ENCODE measurements at regions not wholly inside any gene's neighbourhood (a gene's known extent, or its start where the extent isn't known, plus 50 kb on each side); places are given as distances from the start of the nearest gene placed in this dataset.
A peak's percentile ranks its signal among the peaks of the same experiment; 100 is the strongest.

DNA sequence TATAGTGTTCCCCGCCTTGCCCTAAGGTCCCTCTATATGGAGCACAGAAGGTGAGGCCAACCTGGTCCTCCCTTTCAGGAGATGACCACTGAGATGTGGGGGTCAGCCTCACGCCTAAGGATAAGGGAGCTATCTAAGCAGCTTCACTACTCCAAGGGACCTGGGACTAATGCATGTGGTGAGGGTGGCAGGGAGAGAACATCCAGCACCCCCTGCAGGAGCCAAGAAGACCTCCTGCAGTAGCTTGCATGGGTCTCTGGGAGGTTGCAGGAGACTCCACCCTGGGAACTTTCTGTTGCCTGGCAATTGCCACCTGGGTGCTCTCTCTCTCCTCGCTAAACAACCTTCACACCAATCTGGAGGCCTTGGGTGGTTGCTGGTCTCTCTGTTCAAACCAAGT lies 93.0 kb upstream of the KLHL29 start:
- DNase-seq: no peak

DNA sequence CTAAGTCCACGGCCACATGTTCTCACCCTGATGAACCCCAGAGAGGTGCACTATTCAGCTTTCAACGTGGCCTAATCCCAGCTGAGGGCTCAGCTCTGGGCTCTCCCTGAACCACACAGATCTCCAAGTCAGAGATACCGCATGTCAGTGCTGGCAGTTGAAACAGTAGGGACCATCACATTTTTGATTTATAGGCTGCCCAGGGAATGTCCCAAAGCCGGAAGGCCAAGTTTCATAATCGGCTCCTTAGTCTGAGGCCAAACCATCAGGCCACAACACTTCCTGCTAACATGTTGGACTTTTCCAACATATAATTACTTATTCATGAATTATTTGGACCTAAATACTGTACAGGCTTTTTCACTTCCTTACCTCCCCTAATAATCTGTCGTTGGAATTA lies 91.9 kb upstream of the KLHL29 start:
- no peak for DNase-seq

DNA sequence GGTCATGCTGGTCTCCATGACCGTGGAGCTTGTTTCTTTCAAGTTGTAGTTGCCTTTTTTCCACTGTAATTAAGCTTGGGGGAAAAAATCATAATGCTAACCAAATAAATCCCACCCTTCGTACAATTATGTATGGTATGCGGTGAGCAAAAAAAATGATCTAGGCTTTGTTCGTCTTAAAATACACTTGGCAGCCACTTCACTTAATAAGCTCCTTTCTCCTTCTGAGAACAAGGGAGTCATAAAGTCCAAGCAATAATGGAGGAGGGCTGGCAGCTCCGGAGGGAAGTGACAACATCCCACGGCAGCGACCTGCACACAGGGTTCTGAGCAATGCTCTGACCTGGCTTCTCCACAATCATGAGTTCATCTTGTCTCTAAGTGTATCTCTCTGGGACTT lies 91.2 kb upstream of the KLHL29 start:
- DNase-seq: no peak

DNA sequence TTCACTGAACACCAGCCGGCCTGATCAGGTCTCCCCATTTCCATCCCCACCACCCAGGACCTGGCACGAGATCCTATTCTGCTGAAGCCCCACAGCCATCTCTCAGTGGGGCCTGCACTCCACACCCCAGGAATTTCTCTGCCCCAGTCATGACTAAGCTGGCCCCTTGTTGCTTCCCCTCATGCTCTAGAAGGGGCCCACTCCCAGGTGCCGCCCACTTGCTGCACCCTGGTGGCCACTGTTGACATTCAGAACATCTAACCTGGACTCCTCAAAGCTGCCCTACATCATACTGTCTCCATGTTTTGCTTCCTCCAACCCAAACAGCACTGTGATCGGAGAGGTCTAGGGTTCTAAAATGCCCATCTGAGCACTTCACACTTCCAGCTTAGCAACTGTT lies 90.7 kb upstream of the KLHL29 start:
- DNase-seq: no peak

DNA sequence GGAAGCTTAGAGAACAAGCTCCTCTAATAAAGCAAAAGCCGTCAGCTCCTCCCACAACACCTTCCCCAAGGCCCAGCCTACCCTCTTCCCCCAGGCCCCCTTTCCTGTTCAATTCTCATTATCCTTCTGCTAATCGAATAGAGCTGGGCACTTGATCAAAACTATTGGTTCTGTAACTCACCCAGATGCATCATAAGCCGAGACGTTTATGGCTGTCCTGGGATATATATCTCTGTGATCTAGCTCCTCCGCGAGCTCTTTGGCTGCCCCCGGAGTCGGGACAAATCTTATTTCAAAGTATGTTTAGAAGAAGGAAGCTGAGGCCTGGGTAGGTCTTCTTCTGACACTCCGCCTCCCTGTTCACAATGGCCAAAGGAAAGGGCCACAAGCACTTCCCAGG lies 88.3 kb upstream of the KLHL29 start:
- DNase-seq: no peak

DNA sequence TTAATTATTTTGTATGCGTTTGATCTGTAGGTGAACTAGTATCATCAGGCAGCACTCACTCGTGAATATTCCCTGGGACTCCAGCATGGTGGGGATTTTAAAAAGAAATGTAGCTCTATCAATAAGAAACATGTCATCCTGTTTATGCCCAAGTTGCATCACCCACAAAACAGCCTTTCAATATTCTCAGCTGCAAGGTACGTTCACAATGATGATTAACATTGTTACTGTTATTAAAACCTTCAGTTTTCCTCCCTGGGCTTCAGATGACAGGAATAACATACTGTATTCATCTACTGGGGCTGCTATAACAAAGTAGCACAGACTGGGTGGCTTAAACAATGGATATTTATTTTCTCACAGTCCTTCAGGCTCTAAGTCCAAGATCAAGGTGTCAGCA lies 87.9 kb upstream of the KLHL29 start:
- no peak for DNase-seq

DNA sequence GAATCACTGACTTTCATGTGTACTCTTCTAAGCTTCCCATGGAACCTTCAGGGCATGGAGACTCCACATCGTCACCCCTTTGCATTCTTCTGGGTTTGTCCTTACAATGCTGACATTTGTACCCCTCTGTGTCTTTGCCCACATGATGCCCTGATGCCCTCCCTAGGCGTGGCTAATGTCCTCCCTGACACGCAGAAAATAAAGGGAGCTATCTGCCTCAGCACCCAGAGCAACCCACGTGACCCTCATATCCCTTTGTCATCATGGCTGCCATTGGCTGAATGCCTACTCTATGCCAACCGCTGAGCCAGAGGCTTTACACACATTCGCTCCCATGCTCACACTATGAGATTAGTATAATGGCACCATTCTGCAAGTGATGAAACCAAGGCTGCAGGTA lies 86.4 kb upstream of the KLHL29 start:
- no peak for DNase-seq

DNA sequence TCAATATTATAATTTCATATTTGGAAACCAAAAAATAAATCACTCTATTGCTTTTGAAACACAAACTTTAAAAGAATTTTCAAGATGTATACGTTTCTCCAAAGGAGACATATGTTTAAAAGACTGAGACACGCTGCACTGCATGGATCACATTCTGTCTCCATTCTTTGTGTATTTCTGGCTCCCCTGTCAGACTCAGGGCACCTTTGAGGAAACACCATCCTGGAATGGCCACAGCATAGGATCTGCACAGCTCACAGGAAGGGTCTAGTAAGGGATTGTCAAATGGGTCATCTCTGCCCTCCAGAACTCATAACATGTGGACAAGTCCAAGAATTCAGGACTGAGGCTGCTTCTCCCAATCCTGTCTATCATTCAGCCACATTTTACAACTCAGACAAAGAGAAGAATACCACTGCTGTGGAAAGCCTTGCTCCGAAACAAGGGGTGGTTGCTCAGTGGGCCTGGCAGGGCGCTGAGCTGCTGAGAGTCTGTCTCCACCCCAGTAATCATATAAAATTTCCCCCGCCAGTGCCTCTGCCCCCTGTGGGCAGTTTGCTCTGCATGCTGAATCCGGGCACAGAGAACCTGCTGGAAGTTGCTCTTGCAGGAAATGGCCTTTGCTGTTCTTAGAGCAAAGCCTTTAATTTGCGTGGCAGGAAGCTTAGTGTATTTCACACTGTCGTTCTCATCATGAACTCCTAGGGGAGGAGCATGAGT lies 85.3 kb upstream of the KLHL29 start:
- DNase-seq: no peak

DNA sequence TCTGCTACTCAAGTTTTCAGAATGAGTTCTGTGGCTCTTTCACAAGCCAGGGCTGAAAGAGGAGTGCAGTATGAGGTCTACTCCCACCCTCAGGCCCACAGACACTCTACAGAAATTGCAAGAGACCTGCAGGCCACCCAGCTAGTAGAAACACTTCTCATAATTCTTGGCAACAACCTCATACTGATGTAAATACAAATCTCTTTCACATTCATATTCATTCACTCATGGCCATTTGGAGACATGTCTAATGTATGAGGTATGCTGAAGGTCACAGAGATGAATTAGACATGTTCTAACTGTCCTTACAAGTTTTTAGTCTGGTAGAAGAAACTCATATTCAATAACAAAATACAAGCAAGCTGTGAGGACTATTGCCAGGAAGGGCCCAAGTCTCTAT lies 83.8 kb upstream of the KLHL29 start:
- no peak for DNase-seq

DNA sequence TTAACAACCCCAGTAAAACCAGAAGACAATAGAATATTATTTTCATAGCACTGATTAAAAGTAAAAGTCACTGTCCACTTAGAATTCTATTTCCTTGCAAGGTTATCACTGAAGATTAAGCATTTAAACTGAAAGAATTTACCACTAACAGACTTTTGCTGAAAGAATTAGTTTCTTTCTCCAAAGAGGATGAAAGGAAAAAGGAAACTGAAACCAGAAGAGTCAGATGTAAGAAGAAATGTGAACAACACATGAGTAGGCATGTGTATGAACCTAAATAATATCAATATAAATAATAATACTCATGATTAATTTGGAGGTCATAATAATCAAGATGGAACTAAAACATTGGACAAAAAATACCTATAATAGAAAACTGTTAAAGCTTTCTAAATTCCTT lies 82.4 kb upstream of the KLHL29 start:
- no peak for DNase-seq

DNA sequence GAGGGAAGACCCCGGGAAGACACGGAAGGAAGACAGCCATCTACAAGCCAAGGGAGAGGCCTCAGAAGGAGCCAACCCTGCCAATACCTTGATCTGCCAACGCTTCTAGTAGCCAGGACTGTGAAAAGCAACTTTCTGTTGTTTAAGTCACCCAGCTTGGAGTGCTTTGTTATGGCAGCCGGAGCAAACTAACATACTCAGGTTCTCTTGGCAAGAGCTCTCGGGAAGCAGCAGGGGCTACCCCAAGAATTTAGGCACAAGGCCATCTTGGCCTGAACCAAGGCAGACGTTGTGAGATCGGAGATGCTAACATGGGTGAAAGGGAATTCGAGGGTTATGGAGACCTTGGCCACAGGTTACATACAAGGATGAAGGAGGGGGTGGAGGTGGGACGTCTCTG lies 78.6 kb upstream of the KLHL29 start:
- no peak for DNase-seq

DNA sequence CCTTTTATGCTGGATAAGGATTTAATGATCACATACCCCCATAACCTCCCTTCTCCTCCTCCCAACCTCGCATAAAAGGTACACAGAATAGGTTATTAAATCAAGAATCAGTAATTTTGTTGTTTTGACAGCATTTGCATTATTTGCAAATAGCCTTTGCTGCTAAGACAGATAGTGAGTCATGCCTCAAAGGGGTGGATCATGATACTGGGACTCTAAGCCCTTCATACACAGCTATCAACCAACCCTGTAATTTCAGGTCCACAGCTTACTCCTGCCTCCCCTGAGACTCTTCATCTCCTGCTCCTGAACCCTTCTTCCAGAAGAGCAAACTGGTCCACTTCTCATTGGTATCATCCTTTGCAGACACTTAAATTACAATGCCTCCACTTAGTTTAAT lies 73.8 kb upstream of the KLHL29 start:
- DNase-seq: no peak

DNA sequence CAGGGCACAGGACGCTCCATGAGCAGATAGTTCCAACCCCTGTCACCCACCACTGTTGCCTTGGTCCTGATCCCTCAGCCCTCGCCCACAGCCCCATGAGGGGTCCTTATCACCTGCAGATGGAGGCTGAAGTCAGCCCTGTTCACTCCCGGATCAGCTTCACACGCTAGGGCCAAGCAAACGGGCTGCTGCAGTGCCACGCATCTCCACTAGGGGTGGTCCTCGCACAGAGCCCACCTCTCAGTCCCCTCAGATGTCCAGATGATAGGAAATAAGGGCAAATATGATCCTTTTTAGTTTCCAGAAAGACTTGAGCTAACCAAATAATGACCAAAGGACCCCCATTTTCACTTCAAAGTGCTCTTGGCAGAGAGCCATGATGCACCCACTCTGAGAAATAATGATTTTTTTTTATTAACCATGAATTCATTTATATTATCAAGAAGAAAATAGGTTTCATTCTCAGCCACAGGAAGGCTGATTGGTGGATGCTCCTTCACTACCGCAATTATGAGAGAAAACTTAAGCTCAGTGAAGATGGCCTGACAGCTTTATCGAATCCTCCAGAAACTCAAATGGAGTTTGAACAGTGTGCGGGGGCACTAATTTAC lies 71.9 kb upstream of the KLHL29 start:
- peak; percentile 17 for DNase-seq

DNA sequence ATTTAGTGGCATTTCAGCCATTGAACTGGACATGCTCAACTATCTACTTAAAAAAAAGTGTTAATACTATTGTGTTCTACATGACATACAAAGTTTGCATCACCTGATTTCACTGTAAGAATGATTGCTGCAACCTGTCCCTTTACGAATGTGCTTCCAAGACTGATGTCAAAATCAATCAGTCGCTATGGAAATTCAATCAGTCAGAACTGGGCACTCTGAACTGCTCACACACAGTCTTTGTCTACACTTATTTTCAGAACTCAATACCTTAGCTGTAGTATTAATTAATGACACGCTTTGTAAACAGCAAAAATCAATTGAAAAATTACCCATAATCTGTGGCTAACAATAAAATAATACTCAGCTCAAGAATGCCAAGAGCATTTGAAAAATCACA lies 70.3 kb upstream of the KLHL29 start:
- no peak for DNase-seq

DNA sequence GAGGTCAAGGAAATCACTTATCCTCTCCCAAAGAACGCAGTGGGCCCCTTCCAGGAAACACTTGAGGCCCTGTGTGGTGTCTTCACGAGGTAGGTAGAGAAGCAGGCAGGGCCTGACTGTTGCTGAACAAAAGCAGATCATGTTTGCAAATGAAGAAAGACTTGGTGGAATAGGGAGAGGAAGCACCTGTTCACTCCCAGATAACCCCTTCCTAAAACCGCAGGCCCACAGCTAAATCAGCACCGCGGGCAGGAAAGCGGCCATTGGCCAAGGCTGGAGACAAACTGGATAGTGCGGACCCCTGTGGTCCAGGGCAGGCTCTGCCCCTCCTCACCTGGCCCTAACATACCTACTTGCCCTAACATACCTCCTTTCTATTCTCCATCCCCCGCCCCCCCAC lies 64.9 kb upstream of the KLHL29 start:
- DNase-seq: no peak

DNA sequence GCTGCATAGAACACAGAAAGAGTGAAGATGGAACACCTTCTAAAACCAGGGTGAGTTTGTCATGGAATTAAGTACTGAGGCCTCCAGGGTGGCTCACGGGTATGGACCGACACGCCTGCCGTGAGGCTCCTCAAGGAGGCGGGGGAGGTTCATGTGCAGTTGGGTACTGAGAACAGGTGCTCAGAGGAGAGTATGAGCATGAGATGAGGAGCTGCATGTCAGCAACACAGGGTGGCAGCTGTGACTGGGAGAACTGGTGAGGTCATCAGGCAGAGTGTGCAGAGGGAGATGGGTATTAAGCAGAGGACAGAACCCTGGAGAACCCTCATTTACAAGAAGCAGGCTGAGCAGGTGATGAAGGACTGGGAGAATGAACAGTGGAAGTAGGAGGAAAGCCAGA lies 63.2 kb upstream of the KLHL29 start:
- no peak for DNase-seq

DNA sequence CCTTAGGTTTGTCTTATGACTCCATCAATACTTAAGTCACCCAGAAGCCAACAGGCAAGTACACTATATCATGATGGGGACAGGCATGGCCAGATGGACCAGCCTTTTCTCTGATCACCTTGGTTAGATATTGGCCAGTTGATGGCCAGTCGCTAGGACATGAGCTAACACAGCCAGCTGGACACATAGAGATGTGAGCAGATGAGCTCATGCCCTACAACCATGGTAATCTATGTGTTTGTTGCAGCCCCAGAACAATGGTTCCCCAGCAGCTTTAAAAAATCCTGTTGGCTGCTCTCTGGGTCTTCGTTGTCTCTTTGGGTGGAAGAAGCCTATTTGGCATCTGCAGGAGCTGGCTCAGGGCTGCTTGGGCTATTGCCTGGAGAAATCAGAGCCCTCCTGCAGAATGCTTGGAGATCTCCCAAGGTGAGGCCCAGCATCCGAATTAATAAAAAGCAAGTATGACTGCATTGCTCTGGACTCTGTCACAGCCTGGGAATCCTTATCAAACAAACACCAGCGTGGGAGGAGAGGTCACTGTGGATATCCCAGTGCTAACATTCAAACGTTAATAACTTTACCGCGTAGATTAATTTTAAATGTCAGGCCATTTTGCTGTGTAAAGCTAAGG lies 62.3 kb upstream of the KLHL29 start:
- DNase-seq: no peak

DNA sequence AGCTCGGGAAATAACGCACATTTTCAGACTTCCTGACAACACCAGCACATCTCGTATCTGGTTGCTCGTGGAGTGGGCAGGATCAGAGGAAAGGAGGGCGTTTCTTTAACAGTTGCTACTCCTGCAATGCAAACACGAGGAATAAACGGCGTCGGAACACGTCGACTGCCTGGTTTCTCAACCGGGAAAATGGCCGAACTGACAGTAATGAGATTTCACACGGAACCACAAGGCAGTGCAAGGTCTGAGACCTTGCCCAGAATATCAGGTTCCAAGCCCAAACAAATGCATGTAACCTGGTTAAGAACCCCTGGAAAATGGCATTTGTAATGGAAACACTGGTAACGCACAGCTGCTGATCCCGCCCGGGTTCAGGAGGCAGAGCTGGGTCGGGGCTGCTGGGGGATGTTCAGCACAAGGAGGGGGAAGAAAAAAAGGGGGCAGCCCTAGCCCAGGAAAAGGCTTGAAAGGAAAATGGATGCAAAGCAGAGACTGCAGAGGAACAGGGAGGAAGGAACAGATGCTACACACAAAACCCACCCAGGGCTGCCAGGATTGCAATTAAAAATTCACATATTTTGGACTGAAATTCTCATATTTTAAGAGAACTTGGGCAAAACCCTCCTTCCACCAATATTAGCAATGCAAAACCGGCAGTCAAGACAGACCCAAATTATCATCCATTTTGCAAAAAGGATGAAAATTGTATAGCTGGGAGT lies 61.6 kb upstream of the KLHL29 start:
- DNase-seq: no peak

DNA sequence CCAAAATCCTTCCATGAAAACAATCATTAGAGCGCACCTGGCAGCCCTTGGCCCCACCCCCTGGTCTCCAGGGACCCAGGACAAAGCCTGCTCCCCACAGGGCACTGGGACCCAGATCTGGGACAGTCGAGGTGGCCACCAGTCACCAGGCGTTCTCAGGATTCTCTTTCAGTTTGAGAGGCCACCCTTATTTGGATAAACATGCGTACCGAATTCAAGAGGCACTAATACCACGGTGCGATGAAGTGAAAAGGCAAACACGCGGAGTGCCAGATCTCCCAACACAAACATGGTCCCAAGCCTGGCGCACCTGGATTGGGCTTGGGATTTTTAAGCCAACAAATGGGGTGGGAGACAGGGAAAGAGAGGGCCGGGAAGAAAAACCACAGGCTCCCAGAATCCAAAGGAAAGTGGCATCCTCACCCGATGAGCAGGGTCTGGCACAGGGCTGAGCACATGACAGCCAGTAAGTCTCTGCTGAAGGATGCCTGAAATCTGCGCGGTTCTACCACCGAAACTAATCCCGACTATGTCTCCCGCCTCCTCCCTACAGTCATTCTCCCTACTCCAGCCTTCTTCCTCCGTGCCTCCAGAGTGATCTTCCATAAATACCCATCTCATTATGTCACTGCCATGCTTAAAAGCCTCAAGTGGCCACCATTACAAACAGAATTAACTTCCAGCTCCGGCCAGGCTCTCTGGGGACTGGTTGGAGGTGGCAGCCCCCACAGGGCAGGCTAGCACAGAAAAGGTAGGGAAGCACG lies 60.9 kb upstream of the KLHL29 start:
- no peak for DNase-seq

DNA sequence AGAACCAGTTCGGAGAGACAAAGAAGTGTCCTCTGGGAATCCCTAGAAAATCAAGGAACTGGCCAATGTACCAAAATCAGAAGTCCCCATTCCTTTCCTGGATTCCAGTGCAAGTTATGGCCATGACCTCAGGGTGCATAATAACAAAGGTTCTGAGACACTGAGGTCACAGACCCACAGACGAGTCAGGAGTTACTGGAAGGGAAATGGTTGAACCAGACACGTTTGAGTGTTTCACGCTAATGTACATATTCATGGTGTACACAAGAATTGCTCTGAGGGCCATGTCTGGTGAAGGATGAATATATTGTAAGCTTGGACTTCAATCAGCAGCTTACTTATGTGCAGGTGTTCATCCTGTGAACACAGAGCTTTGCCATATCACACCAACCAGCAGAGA lies 58.6 kb upstream of the KLHL29 start:
- DNase-seq: no peak

DNA sequence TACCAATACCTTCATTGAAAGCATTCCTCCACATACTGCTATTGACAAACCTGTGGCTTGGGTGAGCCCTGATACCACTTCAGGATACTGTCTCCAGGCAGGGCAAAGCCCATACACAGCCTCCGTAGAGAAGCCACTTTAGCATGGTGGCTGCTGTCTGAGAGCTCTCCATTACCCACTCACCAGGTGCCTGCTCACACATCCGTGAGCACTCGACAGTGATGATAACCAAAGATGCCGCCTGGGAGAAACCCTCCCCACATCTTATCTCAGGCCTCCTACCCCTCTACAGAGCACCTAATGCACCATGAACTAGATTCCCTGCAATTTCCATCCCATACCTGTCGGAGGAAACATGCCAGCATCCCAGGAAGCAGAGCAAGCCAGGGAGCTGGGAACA lies 57.6 kb upstream of the KLHL29 start:
- no peak for DNase-seq

DNA sequence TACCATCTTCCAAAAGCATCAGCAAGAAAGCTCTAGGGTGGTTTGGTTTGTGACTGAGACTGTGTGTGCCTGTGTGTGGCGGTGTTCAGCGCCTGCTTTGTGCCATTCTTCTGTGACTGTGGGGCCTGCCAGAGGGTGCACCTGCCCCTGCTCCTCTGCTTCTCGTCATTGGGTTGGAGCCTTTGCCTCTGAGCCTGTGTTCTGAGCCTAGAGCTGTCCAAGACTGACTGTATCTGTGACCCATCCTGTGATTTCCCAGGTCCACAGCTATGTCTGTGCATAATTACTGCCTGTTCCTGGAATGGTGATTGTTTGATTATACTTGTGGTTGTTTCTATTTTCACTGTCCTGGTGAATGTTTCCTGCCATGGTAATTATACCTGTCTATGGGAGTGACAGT lies 57.1 kb upstream of the KLHL29 start:
- DNase-seq: no peak

DNA sequence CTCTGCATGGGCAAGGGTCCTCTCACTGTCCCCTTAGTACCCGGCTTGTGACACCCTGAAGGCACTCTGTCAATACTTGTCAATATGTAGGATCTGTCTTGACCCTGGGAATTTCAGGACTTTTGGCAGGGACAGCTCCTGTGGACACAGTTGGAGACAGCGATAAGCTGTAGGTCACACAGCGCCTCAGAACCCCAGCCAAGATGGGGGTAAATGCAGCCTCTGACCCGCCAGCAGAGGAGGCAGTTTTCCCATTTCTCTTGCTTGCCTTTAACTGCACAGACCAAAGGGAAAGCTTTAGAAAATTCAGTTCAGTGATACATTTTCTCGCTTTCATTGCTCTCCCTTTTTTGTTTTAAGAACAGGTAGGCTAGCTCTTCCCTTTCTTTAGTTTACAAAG lies 54.8 kb upstream of the KLHL29 start:
- no peak for DNase-seq

Measured in activated naive CD4-positive, alpha-beta T cell treated with anti-CD3 and anti-CD28 coated beads, Interleukin-2, amount 50 U/mL, for 16 hours (primary cell).